Rectal smooth muscle tissue (tissue), 1 donor: ENCODE measurements at regions not wholly inside any gene's neighbourhood (a gene's known extent, or its start where the extent isn't known, plus 50 kb on each side); places are given as distances from the start of the nearest gene placed in this dataset.

Experiments used
- H3K27ac ChIP-seq: one replicate; pipeline ENCODE4 v1.7.0; 2013; ENCODE audit warnings: low read depth, low read length, inconsistent platforms
- H3K27me3 ChIP-seq: one replicate; pipeline ENCODE4 v1.7.0; 2013; ENCODE audit warnings: low read length; ENCODE audit not compliant: control insufficient read depth, insufficient read depth
- H3K36me3 ChIP-seq: one replicate; pipeline ENCODE4 v1.7.0; 2013; ENCODE audit warnings: low read length; ENCODE audit not compliant: control insufficient read depth, insufficient read depth
- H3K4me1 ChIP-seq: one replicate; pipeline ENCODE4 v1.7.0; 2013; ENCODE audit warnings: low read length; ENCODE audit not compliant: control insufficient read depth, insufficient read depth
- H3K4me3 ChIP-seq: one replicate; pipeline ENCODE4 v1.7.0; 2013; ENCODE audit warnings: low read length
- H3K9ac ChIP-seq: one replicate; pipeline ENCODE4 v1.7.0; 2013; ENCODE audit warnings: low read length

GRCh38 chr3:86175593-86176444 is 815.1 kb downstream of the VGLL3 start:
- Histone ChIP-seq H3K27me3 (no peaks in the 10 kb centered on the region), H3K36me3 (no peaks in the 10 kb centered on the region)

GRCh38 chr3:86175051-86175536 is 815.9 kb downstream of the VGLL3 start:
- no peak overlapping the region for H3K9ac ChIP-seq
- H3K36me3 ChIP-seq: no peaks in the 10 kb centered on the region
- no peak overlapping the region for H3K4me3 ChIP-seq
- H3K27ac ChIP-seq: no peak overlapping the region
- H3K4me1 ChIP-seq: peaks cover 6% of the 10 kb centered on the region
- no peaks in the 10 kb centered on the region for H3K27me3 ChIP-seq

More at GRCh38 chr3:86175593-86176444, 815.1 kb downstream of the VGLL3 start:
- peaks cover 6% of the 10 kb centered on the region for H3K4me1 ChIP-seq
- no peak overlapping the region for H3K27ac ChIP-seq
- no peak overlapping the region for H3K9ac ChIP-seq
- H3K4me3 ChIP-seq: no peak overlapping the region

GRCh38 chr3:86173401-86173800 is 817.5 kb downstream of the VGLL3 start:
- no peak overlapping the region for H3K4me3 ChIP-seq
- no peak overlapping the region for H3K27ac ChIP-seq
- no peak overlapping the region for H3K9ac ChIP-seq
- H3K36me3 ChIP-seq: no peaks in the 10 kb centered on the region
- H3K27me3 ChIP-seq: no peaks in the 10 kb centered on the region
- H3K4me1 ChIP-seq: peaks cover 6% of the 10 kb centered on the region

DNA sequence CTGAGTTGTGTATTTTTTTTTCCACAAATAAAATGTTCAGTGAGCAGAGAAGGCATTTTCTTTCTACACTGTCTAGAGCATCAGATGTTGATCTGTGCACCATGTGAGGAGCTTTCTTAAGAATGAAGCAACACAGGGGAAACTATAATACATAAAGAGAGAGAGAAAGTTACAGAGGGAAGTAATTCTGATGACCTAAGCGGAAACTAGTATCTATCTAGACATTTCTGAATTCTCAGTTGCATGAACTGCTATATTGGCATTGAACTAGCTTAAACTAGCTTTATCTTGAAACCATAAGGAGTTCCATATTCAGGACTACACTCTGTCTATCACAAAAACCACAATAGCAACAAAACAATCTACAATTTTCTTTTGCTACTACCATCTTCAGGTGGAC is 822.4 kb downstream of the VGLL3 start:
- Histone ChIP-seq H3K4me1 (no peaks in the 10 kb centered on the region), H3K27ac (no peak overlapping the region), H3K36me3 (no peaks in the 10 kb centered on the region), H3K4me3 (no peak overlapping the region), H3K27me3 (no peaks in the 10 kb centered on the region), H3K9ac (no peak overlapping the region)

- H3K27me3 ChIP-seq: no peaks in the 10 kb centered on the region
- H3K27ac ChIP-seq: no peak overlapping the region
- H3K4me3 ChIP-seq: no peak overlapping the region
- no peak overlapping the region for H3K9ac ChIP-seq
- no peaks in the 10 kb centered on the region for H3K36me3 ChIP-seq
- no peaks in the 10 kb centered on the region for H3K4me1 ChIP-seq
Measured at GRCh38 chr3:86162521-86162920, 828.4 kb downstream of the VGLL3 start.

DNA sequence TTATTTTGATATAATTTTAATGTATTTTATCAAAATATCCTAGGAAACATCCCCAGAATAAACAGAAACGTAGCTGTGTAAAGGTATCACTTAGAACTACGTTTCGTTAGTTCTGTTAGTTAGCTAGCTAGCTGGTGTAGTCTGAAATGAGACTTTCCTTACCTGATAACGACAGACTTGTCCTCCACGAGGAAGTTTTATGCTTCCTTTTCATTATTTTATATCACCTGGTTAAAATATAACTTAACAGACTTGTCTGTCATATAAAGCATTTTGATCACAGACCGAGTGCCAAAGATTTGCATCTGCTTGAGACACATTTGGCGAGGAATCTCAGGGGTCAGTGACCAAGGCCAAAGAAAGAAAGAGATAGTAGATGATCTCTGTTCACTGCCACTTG is 829.5 kb downstream of the VGLL3 start:
- H3K27me3 ChIP-seq: no peaks in the 10 kb centered on the region
- H3K4me3 ChIP-seq: no peak overlapping the region
- H3K36me3 ChIP-seq: no peaks in the 10 kb centered on the region
- H3K27ac ChIP-seq: no peak overlapping the region
- no peaks in the 10 kb centered on the region for H3K4me1 ChIP-seq
- no peak overlapping the region for H3K9ac ChIP-seq

DNA sequence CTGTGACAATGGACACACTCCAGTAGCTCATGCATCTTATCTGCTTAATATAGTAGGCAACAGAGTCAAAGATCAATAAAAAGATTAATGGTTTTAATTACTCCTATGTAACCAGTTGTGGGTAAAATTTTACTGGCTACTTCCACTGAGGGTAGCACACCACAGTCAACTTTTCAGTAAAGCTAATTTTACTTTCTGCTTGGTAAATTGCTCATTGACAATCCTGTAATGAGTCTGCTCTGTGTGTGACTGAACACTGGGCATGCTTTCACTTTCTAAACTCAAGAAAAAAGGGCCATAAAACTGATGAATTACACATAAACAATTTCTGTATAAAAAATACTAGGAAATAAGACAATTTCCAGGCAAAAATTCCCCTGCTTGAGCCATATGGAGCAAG is 838.3 kb downstream of the VGLL3 start:
- Histone ChIP-seq H3K36me3 (no peaks in the 10 kb centered on the region), H3K27ac (no peak overlapping the region), H3K9ac (no peak overlapping the region), H3K27me3 (no peaks in the 10 kb centered on the region), H3K4me3 (no peak overlapping the region), H3K4me1 (no peaks in the 10 kb centered on the region)

GRCh38 chr3:86149054-86149453 is 841.9 kb downstream of the VGLL3 start:
- Histone ChIP-seq H3K4me3 (no peak overlapping the region), H3K9ac (no peak overlapping the region), H3K27ac (no peak overlapping the region), H3K36me3 (no peaks in the 10 kb centered on the region), H3K4me1 (no peaks in the 10 kb centered on the region), H3K27me3 (no peaks in the 10 kb centered on the region)

- Histone ChIP-seq H3K27me3 (no peaks in the 10 kb centered on the region), H3K4me1 (no peaks in the 10 kb centered on the region), H3K36me3 (no peaks in the 10 kb centered on the region), H3K4me3 (no peak overlapping the region), H3K27ac (no peak overlapping the region), H3K9ac (no peak overlapping the region)
Measured at GRCh38 chr3:86147119-86147518, 843.8 kb downstream of the VGLL3 start.

GRCh38 chr3:86126552-86126951 is 864.4 kb downstream of the VGLL3 start:
- Histone ChIP-seq H3K4me1 (no peaks in the 10 kb centered on the region), H3K27ac (no peak overlapping the region), H3K27me3 (no peaks in the 10 kb centered on the region), H3K4me3 (no peak overlapping the region), H3K36me3 (no peaks in the 10 kb centered on the region), H3K9ac (no peak overlapping the region)
